Anterior cingulate cortex (tissue), 58 donors: ENCODE measurements at regions not wholly inside any gene's neighbourhood (a gene's known extent, or its start where the extent isn't known, plus 50 kb on each side); places are given as distances from the start of the nearest gene placed in this dataset.

Experiments
- DNase-seq, 58 donors: peaks; one replicate each; lab custom pipeline; 2025; lab: John Stamatoyannopoulos, UW

GRCh38 chr7:54888067-54888733 lies 129.2 kb upstream of the SEC61G start:
- DNase-seq = peak in 54 of 58 donors; percentile 4 to 80 (median 53)

GRCh38 chr7:54888734-54889082 lies 129.7 kb upstream of the SEC61G start:
- no peak for DNase-seq

- DNase-seq = no peak
These were observed 120.9 kb upstream of the EGFR start for GRCh38 chr7:54897891-54898290.

- DNase-seq = no peak
These were observed 120.0 kb upstream of the EGFR start for GRCh38 chr7:54898659-54899340.

GRCh38 chr7:54901840-54902239 lies 117.0 kb upstream of the EGFR start:
- DNase-seq = no peak

GRCh38 chr7:54904130-54904529 lies 114.7 kb upstream of the EGFR start:
- DNase-seq = no peak

- DNase-seq = no peak
These were observed 113.8 kb upstream of the EGFR start for GRCh38 chr7:54904986-54905385.

GRCh38 chr7:54906963-54907362 lies 111.9 kb upstream of the EGFR start:
- DNase-seq = no peak

- DNase-seq = no peak
These were observed 110.8 kb upstream of the EGFR start for GRCh38 chr7:54907981-54908380.

- DNase-seq = no peak
These were observed 109.9 kb upstream of the EGFR start for GRCh38 chr7:54908760-54909438.

- DNase-seq = no peak
These were observed 102.8 kb upstream of the EGFR start for GRCh38 chr7:54915870-54916598.

- no peak for DNase-seq
These were observed 101.0 kb upstream of the EGFR start for GRCh38 chr7:54917613-54918391.

- no peak for DNase-seq
These were observed 97.7 kb upstream of the EGFR start for GRCh38 chr7:54921116-54921515.

- no peak for DNase-seq
These were observed 87.3 kb upstream of the EGFR start for GRCh38 chr7:54931532-54931931.

GRCh38 chr7:54932818-54933543 lies 85.8 kb upstream of the EGFR start:
- DNase-seq = peak in 55 of 58 donors; percentile 2 to 84 (median 64)

- no peak for DNase-seq
These were observed 85.2 kb upstream of the EGFR start for GRCh38 chr7:54933643-54934042.

- DNase-seq = no peak
These were observed 78.1 kb upstream of the EGFR start for GRCh38 chr7:54940748-54941147.

GRCh38 chr7:54944179-54944578 lies 74.6 kb upstream of the EGFR start:
- DNase-seq = no peak

GRCh38 chr7:54946271-54946670 lies 72.5 kb upstream of the EGFR start:
- DNase-seq = no peak

- DNase-seq = no peak
These were observed 72.1 kb upstream of the EGFR start for GRCh38 chr7:54946764-54947163.
